ENCODE measurements at regions not wholly inside any gene's neighbourhood (a gene's known extent, or its start where the extent isn't known, plus 50 kb on each side); places are given as distances from the start of the nearest gene placed in this dataset.

GRCh38 chr10:2076528-2076927 is 339.2 kb upstream of the ADARB2 start:
- intact Hi-C loops (cut with micrococcal nuclease), result no loop called here
- Histone ChIP-seq H3K4me3 (ENCODE audit: control extremely low read depth in 1 of 5, extremely low read depth in 1 of 5, insufficient read depth in 1 of 5, low read depth in 2 of 5, low read length in 4 of 5) (no peak overlapping the region), H3K9me3 (ENCODE audit: control extremely low read depth in 1 of 3, control insufficient read depth in 2 of 3, insufficient read depth in 1 of 3, low read length in 2 of 3) (no peaks in the 10 kb centered on the region), H3K27me3 (replicated peaks in 1 of 4; ENCODE audit: control extremely low read depth in 1 of 4, control insufficient read depth in 3 of 4, insufficient read depth in 4 of 4, low read length in 3 of 4) (peaks cover 0 to 8% (median 0%) of the 10 kb centered on the region in 4 experiments), H3K4me1 (ENCODE audit: control insufficient read depth in 2 of 2, insufficient read depth in 2 of 2, low read length in 2 of 2) (no peaks in the 10 kb centered on the region), H3K9ac (ENCODE audit: low read length) (no peak overlapping the region), H3K27ac (ENCODE audit: low read length in 2 of 2) (no peak overlapping the region), H3K4me2 (replicated peaks; ENCODE audit: low read depth, low read length, poor library complexity, severe bottlenecking) (no peak overlapping the region), H3K36me3 (replicated peaks in 1 of 2; ENCODE audit: control extremely low read depth in 1 of 2, control insufficient read depth in 1 of 2, extremely low read depth in 1 of 2, insufficient read depth in 2 of 2, low read length in 1 of 2) (no peaks in the 10 kb centered on the region), H4K20me1 (ENCODE audit: control insufficient read depth, insufficient read depth, low read length, poor library complexity, severe bottlenecking) (no peaks in the 10 kb centered on the region), H2AFZ (ENCODE audit: insufficient read depth, low read depth, low read length, poor library complexity, severe bottlenecking) (no peak overlapping the region), H3K79me2 (ENCODE audit: control insufficient read depth, insufficient read depth, low read length) (no peaks in the 10 kb centered on the region)
- ATAC-seq (ENCODE audit: low read depth), result no peak
- TF ChIP-seq EZH2 (IDR thresholded peaks at IDR 0.05; ENCODE audit: borderline replicate concordance, insufficient read depth, low read depth, low read length, poor library complexity, severe bottlenecking), result no peak
- no peak for TF ChIP-seq CTCF (IDR thresholded peaks at IDR 0.05)
- ChIA-PET CTCF (no interaction called here), POLR2A (no interaction called here)
- DNase-seq, result no peak
- H3K4me1 Mint-ChIP-seq, result no peaks in the 10 kb centered on the region
- H3K4me3 Mint-ChIP-seq, result no peak overlapping the region
- no peak overlapping the region for H3K27ac Mint-ChIP-seq
- no peaks in the 10 kb centered on the region for H3K9me3 Mint-ChIP-seq (ENCODE audit: insufficient read depth)
- 95% methylated on average over 9 of the region's 11 CpGs for WGBS (ENCODE audit: insufficient coverage)
- H3K27me3 Mint-ChIP-seq, result peaks cover 4% of the 10 kb centered on the region

- Histone ChIP-seq H2AFZ (ENCODE audit: insufficient read depth, low read depth, low read length, poor library complexity, severe bottlenecking) (no peak overlapping the region), H3K4me2 (replicated peaks; ENCODE audit: low read depth, low read length, poor library complexity, severe bottlenecking) (no peak overlapping the region), H4K20me1 (ENCODE audit: control insufficient read depth, insufficient read depth, low read length, poor library complexity, severe bottlenecking) (no peaks in the 10 kb centered on the region), H3K36me3 (replicated peaks in 1 of 2; ENCODE audit: control extremely low read depth in 1 of 2, control insufficient read depth in 1 of 2, extremely low read depth in 1 of 2, insufficient read depth in 2 of 2, low read length in 1 of 2) (no peaks in the 10 kb centered on the region), H3K4me1 (ENCODE audit: control insufficient read depth in 2 of 2, insufficient read depth in 2 of 2, low read length in 2 of 2) (no peaks in the 10 kb centered on the region), H3K4me3 (ENCODE audit: control extremely low read depth in 1 of 5, extremely low read depth in 1 of 5, insufficient read depth in 1 of 5, low read depth in 2 of 5, low read length in 4 of 5) (no peak overlapping the region), H3K27ac (ENCODE audit: low read length in 2 of 2) (no peak overlapping the region), H3K79me2 (ENCODE audit: control insufficient read depth, insufficient read depth, low read length) (no peaks in the 10 kb centered on the region), H3K9me3 (ENCODE audit: control extremely low read depth in 1 of 3, control insufficient read depth in 2 of 3, insufficient read depth in 1 of 3, low read length in 2 of 3) (peaks cover 0 to 11% (median 0%) of the 10 kb centered on the region in 3 donors), H3K9ac (ENCODE audit: low read length) (no peak overlapping the region), H3K27me3 (replicated peaks in 1 of 4; ENCODE audit: control extremely low read depth in 1 of 4, control insufficient read depth in 3 of 4, insufficient read depth in 4 of 4, low read length in 3 of 4) (no peaks in the 10 kb centered on the region)
- no peak for TF ChIP-seq EZH2 (IDR thresholded peaks at IDR 0.05; ENCODE audit: borderline replicate concordance, insufficient read depth, low read depth, low read length, poor library complexity, severe bottlenecking)
- no peak for TF ChIP-seq CTCF (IDR thresholded peaks at IDR 0.05)
- Mint-ChIP-seq H3K9me3 (ENCODE audit: insufficient read depth) (peaks cover 4% of the 10 kb centered on the region), H3K4me3 (no peak overlapping the region), H3K27me3 (no peaks in the 10 kb centered on the region), H3K27ac (no peak overlapping the region), H3K4me1 (no peaks in the 10 kb centered on the region)
- intact Hi-C loops (cut with micrococcal nuclease), result no loop called here
- no CpG with 5 or more reads among the region's 2 CpGs for WGBS (ENCODE audit: insufficient coverage)
- ChIA-PET CTCF (no interaction called here), POLR2A (no interaction called here)
- no peak for DNase-seq
- no peak for ATAC-seq (ENCODE audit: low read depth)
These were observed 329.7 kb upstream of the ADARB2 start for GRCh38 chr10:2067015-2067414.

All from B cell (primary cell).